Mammary epithelial cell (primary cell): ENCODE measurements at regions not wholly inside any gene's neighbourhood (a gene's known extent, or its start where the extent isn't known, plus 50 kb on each side); places are given as distances from the start of the nearest gene placed in this dataset.

Experiments used
- EZH2 ChIP-seq: IDR thresholded peaks from 2 replicates; pipeline ENCODE4 v1.6.1; 2012; ENCODE audit warnings: low read length, inconsistent platforms, borderline replicate concordance
- TF ChIP-seq, protein P1 (sequence below), 2 donors: IDR thresholded peaks in 1 of 2; conservative IDR thresholded peaks in 1 of 2; 2 replicates each; pipeline ENCODE4 v1.5.1; 2011 to 2012; ENCODE audit warnings: inconsistent platforms in 2 of 2, low read length in 2 of 2, mild to moderate bottlenecking in 2 of 2, control low read depth in 1 of 2, low read depth in 1 of 2; ENCODE audit not compliant: insufficient read depth in 1 of 2; ENCODE audit errors: extremely low read depth in 1 of 2

DNA sequence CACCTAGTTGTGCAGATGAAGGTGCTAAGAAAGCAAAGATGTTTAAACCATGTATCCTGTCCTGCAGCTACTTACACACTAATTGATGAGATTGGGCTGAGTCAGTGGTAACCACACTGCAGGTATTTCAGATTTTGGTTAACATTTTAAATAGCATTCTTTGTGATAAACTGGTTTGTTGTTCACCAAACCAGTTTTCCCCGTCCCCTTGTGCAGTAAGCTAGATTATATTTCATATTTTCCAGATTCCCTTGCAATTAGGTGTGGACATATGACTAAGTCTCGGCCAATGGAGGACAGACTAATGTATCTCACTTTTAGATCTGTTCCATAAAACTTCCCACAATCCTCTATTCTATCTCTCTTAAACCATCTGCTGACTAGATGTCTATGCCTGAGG lies 320.4 kb downstream of the RWDD3 start:
- TF ChIP-seq, protein P1, sequence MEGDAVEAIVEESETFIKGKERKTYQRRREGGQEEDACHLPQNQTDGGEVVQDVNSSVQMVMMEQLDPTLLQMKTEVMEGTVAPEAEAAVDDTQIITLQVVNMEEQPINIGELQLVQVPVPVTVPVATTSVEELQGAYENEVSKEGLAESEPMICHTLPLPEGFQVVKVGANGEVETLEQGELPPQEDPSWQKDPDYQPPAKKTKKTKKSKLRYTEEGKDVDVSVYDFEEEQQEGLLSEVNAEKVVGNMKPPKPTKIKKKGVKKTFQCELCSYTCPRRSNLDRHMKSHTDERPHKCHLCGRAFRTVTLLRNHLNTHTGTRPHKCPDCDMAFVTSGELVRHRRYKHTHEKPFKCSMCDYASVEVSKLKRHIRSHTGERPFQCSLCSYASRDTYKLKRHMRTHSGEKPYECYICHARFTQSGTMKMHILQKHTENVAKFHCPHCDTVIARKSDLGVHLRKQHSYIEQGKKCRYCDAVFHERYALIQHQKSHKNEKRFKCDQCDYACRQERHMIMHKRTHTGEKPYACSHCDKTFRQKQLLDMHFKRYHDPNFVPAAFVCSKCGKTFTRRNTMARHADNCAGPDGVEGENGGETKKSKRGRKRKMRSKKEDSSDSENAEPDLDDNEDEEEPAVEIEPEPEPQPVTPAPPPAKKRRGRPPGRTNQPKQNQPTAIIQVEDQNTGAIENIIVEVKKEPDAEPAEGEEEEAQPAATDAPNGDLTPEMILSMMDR (conservative IDR thresholded peaks at IDR 0.05 in 1 of 2, IDR thresholded peaks at IDR 0.05 in 1 of 2; ENCODE audit: extremely low read depth in 1 of 2, insufficient read depth in 1 of 2, low read depth in 1 of 2, low read length in 2 of 2) = no peak
- TF ChIP-seq EZH2 = no peak
